GM19239 (cell line): ENCODE measurements at regions not wholly inside any gene's neighbourhood (a gene's known extent, or its start where the extent isn't known, plus 50 kb on each side); places are given as distances from the start of the nearest gene placed in this dataset.
"Not testable (repeated sequence)": the region's sequence is repeated elsewhere in the genome, so short reads cannot be mapped to it uniquely, and the experiment has no call there.

Experiments
- DNase-seq: peaks from one replicate; pipeline ENCODE4 v3.0.0; 2011; ENCODE audit warnings: low spot score; ENCODE audit not compliant: insufficient read length
- FAIRE-seq: peaks from 2 replicates; lab custom pipeline; 2011; peaks lifted over from hg19 to GRCh38; lab: Jason Lieb, UNC

DNA sequence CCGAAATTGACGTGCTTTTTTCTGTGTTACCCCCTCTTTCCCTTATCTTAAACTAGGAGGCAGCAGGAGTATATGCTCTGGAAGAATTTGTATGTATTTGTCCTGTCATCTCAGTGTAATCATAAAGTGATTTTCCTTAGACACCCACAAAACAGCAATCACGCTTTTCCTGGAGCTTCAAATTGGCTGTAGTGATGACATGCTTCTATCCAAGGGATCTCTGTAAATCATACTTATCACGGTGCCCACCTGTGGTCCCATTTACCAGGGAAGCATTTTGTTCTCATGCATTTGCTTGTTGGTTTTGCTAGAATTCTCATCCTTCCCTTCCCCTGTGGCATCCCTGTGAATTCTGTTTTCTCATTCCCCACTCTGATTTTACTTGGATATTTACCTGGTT lies 220.8 kb upstream of the THUMPD2 start:
- no peak for FAIRE-seq
- no peak for DNase-seq

DNA sequence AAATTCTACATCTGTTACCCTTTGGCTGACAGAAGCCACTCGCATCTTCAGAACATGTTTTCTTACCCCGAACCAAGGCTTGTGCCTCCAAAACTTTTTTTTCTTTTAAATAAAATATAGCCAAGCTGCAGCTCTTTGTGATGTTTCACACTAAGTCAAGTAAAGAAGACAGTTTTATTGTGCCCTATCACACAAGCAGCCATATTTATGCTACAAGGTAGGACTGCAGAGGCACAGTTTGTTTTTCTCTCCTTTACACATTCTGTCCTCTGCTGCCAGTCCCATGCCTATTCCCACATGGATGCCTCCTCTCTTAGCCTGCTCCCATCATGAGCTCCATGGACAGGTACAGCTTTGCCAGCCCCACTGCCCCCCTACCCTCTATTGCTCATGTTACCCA lies 219.6 kb upstream of the THUMPD2 start:
- FAIRE-seq (no peak), DNase-seq (no peak)

- FAIRE-seq (no peak), DNase-seq (no peak)
Observed at GRCh38 chr2:39996653-39997080, 217.6 kb upstream of the THUMPD2 start.

DNA sequence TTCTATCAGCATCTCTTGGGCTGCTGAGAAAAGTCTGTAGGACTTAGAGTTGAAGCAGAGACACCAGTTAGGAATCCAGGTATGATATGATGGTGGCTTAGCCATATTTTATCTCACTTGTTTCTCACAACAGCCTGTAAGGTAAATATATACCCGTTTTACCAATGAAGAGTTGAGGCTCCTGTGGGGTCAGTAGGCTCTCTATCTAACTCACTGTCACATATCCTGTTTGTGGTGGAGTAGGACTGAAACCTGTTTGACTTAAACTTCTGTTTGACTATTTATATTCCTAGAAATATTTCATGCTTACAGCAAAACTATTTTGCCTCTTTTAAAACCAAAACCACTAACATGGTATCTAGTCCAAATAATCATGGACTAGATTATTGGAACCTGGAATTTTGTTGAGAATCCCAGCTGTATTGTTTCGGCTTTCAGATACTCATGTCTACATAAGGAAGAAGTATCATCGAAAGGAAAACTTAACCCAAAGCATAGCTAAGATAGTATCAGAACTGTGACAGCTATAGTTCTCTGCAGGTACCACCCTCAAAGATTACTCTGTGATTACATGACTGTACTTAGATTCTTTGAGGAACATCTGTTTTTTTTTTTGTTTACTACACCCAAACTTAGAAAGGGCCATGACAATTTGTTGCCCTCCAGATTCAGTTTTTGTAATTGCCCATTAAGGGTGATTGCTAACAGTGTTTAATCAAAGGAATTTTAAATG lies 216.1 kb upstream of the THUMPD2 start:
- DNase-seq = no peak
- FAIRE-seq = no peak

DNA sequence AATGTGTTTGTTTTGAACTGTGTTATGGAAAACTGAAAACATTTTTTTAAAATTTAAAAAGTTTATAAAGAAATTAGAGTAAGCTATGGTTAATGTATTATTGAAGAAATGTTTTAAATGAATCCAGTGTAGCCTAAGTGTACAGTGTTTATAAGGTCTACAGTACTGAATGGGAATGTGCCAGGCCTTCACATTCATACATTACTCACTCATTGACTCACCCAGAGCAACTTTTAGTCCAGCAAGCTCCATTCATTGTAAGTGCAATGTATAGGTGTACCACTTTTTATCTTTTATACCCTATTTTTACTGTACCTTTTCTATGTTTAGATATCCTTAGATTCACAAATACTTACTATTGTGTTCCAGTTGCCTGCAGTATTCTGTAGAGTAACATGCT lies 215.1 kb upstream of the THUMPD2 start:
- no peak for DNase-seq
- no peak for FAIRE-seq

DNA sequence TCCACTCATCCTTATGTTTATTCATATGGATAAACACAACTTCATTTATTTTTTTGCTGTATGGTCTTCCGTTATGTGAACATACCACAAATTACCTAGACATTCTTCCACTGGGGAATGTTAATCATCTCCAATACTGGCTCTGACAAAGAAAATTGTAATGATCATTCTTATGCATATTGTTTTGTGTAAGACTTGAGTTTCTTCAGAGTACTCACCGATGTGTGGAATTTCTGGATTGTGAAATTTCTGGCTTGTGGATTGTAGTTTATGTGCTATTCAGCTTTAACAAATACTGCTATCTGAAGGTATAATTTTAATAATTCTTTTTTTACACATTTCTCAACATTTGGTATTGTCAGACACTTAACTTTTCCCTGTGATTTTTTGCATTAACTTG lies 212.2 kb upstream of the THUMPD2 start:
- no peak for DNase-seq
- no peak for FAIRE-seq

DNA sequence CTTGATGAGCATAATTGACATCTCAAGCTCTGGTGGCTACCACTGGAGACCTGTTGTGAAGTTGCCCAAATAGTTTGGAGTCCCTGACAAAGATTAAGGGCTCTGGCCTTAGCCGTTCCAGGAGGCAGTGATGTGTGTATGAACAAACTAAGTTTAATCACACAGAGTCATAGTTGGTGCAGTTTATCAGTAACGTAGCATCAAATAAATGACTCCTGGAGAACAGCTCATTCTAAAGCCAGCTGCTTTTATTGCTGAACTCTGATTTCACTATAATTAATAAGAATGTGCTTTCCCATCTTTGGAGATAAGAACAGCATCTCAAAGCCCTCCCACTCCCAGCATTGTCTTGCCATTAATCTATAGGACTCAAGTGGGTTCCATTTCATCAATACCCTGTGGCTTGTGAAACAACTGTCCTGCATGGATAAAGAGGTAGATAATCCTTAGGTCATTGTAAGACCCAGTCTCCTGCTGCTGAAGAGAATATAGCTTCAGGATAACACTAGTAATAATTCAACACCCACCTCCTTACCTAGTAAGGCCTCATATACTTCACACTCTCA lies 211.4 kb upstream of the THUMPD2 start:
- DNase-seq (no peak), FAIRE-seq (no peak)

- FAIRE-seq = no peak
- no peak for DNase-seq
Observed at GRCh38 chr2:39989888-39990287, 210.8 kb upstream of the THUMPD2 start.

DNA sequence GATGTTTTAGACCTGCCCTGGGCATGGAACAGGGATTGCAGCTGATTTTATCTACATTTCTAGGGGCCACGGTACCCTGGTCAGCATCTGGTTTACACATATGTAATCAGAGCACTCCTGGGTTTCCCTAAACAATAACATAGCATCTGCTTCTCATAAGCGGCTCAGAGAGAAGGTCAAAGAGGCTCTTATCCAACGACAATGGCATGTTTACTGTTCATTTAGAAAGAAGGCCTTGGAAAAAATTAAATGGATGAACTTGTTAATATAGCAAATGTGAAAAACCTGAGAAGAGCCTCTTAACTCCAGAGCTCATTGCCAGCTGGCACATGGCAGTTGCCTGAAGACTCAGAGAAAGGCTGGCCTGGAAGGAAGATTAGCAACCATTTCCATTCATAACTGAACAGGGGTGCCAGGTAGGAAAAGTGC lies 202.8 kb upstream of the THUMPD2 start:
- FAIRE-seq (no peak), DNase-seq (no peak)

DNA sequence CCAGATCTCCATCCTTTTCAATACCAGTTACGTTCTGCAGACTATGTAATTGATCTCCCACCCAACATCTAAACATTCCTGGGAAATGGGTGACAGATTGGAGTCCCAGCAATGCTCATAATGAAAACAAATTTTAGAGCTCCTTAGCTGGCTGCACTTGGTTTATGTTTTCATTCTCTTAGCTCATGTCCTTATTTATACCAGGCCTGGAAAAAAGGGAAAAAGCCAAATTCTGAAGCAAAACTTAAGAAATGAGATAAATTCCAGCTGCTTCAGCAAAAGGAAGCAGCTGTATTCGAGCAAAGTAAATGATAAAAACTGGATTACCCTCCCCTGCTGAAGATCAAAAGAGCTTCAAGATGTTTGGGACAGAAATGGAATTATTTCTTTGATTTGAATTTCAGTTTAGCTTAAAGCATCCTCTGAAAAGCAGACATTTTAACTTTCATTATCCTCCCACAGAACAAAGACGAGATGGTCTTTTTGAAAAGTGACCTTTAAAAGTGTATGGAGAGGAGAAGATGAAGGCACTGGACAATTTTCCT lies 196.5 kb upstream of the THUMPD2 start:
- DNase-seq = no peak

DNA sequence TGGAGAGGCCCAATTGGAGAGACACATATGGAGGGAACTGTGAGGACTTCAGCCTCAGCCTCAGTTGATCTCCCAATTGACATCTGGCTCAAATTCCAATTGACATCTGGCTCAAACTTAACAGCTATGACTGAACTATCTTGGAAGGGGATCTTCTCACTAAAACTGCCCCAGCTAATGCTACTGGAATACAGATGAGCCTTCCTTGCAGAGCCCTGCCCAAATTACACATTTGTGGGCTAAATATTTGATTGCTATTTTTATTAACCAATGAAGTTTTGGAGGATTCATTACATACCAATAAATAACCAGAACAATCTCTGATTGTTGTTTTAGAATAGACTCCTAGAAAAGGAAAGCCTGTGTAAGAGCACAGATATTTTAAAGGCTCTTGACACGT lies 189.0 kb upstream of the THUMPD2 start:
- no peak for DNase-seq
- no peak for FAIRE-seq

More for the DNA sequence above, 196.5 kb upstream of the THUMPD2 start:
- no peak for FAIRE-seq

DNA sequence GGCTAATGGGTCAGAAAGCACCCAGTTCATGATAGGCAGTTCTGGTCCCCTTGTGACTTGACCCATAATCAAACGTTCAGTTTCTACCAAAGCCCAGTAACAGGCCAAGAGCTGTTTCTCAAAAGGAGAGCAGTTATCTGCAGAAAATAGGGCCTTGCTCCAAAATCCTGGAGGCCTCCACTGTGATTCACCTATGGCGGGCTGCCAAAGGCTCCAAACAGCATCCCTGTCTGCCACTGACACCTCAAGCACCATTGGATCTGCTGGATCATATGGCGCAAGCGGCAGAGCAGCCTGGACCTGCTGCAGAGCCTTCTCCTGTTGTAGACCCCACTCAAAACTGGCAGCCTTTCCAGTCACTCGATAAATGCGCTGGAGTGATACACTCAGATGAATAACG lies 181.6 kb upstream of the THUMPD2 start:
- not testable (repeated sequence) for DNase-seq, FAIRE-seq

GRCh38 chr2:39954346-39954745 lies 175.3 kb upstream of the THUMPD2 start:
- FAIRE-seq (no peak), DNase-seq (no peak)

GRCh38 chr2:39949131-39949530 lies 170.1 kb upstream of the THUMPD2 start:
- no peak for FAIRE-seq
- no peak for DNase-seq

GRCh38 chr2:39948016-39948719 lies 169.1 kb upstream of the THUMPD2 start:
- FAIRE-seq (no peak), DNase-seq (no peak)

- FAIRE-seq (no peak), DNase-seq (no peak)
Observed at GRCh38 chr2:39947294-39948015, 168.4 kb upstream of the THUMPD2 start.

GRCh38 chr2:39942950-39943349 lies 163.9 kb upstream of the THUMPD2 start:
- FAIRE-seq (no peak), DNase-seq (no peak)

- no peak for DNase-seq
Observed at GRCh38 chr2:39938035-39938835, 159.2 kb upstream of the THUMPD2 start.

GRCh38 chr2:39937621-39938020 lies 158.6 kb upstream of the THUMPD2 start:
- FAIRE-seq (no peak), DNase-seq (no peak)

More at GRCh38 chr2:39938035-39938835, 159.2 kb upstream of the THUMPD2 start:
- FAIRE-seq = no peak

DNA sequence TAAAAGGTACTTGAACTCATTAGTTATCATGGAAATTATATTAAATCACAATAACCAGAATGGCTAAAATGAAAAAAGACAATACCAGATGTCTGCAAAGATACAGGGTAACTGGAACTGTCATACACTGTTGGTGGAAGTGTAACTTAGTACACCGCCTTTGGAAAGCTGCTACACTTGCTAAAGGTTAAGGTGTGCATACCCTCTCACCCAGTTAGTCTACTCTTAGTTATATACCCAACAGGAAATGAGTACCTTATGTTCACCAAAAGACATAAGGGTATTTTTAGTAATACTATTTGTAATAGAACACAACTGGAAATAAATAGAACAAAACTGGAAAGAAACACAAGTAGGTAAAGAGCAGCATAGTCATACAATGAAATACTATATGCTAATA lies 155.8 kb upstream of the THUMPD2 start:
- DNase-seq (no peak), FAIRE-seq (no peak)
